CD14-positive monocyte (primary cell): ENCODE measurements at regions not wholly inside any gene's neighbourhood (a gene's known extent, or its start where the extent isn't known, plus 50 kb on each side); places are given as distances from the start of the nearest gene placed in this dataset.

ENCODE experiments used
- DNase-seq, 3 donors: peaks; one replicate each; pipeline ENCODE4 v3.0.0-alpha.2; 2011 to 2022
- H2AFZ ChIP-seq: 2 replicates; pipeline ENCODE4 v1.6.0; 2012; ENCODE audit warnings: mild to moderate bottlenecking, low read depth, low read length, inconsistent platforms; ENCODE audit not compliant: insufficient read depth, poor library complexity, severe bottlenecking
- H3K27ac ChIP-seq, 2 donors: 1 replicate in 1 of 2; 2 replicates in 1 of 2; pipeline ENCODE4 v1.5.1; 2012 to 2013; ENCODE audit warnings: low read length in 2 of 2, control low read depth in 1 of 2, inconsistent platforms in 1 of 2, low read depth in 1 of 2, mild to moderate bottlenecking in 1 of 2
- H3K27me3 ChIP-seq, 2 donors: one replicate each; pipeline versions ENCODE4 v1.6.0 to v1.6.1; 2011 to 2013; ENCODE audit warnings: low read length in 2 of 2; ENCODE audit not compliant: control insufficient read depth in 2 of 2, insufficient read depth in 2 of 2
- H3K36me3 ChIP-seq, 2 donors: replicated peaks in 1 of 2; 1 replicate in 1 of 2; 2 replicates in 1 of 2; pipeline versions ENCODE4 v1.5.1 to v1.6.1; 2012 to 2013; ENCODE audit warnings: low read length in 2 of 2, control low read depth in 1 of 2, inconsistent platforms in 1 of 2, mild to moderate bottlenecking in 1 of 2; ENCODE audit not compliant: insufficient read depth in 2 of 2, control insufficient read depth in 1 of 2
- H3K4me1 ChIP-seq, 2 donors: 1 replicate in 1 of 2; 2 replicates in 1 of 2; pipeline versions ENCODE4 v1.5.1 to v1.6.1; 2012 to 2013; ENCODE audit warnings: low read length in 2 of 2, control low read depth in 1 of 2, inconsistent platforms in 1 of 2, mild to moderate bottlenecking in 1 of 2, moderate library complexity in 1 of 2; ENCODE audit not compliant: insufficient read depth in 2 of 2, control insufficient read depth in 1 of 2
- H3K4me2 ChIP-seq: replicated peaks from 2 replicates; pipeline ENCODE3; 2012; ENCODE audit warnings: low read length, moderate library complexity, mild to moderate bottlenecking; ENCODE audit not compliant: poor library complexity, severe bottlenecking; ENCODE audit errors: extremely low read depth
- H3K4me3 ChIP-seq, 3 experiments: fragments of 200-600 bp in 1 of 3; sonication (generic) in 1 of 3; replicated peaks in 1 of 3; 1 replicate in 2 of 3; 2 replicates in 1 of 3; pipeline ENCODE4 v1.5.1; 2011 to 2013; ENCODE audit warnings: low read length in 3 of 3, mild to moderate bottlenecking in 3 of 3, control low read depth in 2 of 3, low read depth in 2 of 3, inconsistent platforms in 1 of 3, moderate library complexity in 1 of 3
- H3K79me2 ChIP-seq: 2 replicates; pipeline ENCODE4 v1.6.0; 2012; ENCODE audit warnings: mild to moderate bottlenecking, control low read depth, inconsistent platforms, low read length, moderate library complexity; ENCODE audit not compliant: insufficient read depth
- H3K9ac ChIP-seq: 2 replicates; pipeline ENCODE4 v1.6.0; 2017; ENCODE audit warnings: low read length, mild to moderate bottlenecking; ENCODE audit not compliant: insufficient read depth, poor library complexity, severe bottlenecking
- H3K9me3 ChIP-seq, 2 donors: replicated peaks in 1 of 2; 1 replicate in 1 of 2; 2 replicates in 1 of 2; pipeline versions ENCODE4 v1.5.1 to v1.6.1; 2012 to 2013; ENCODE audit warnings: low read length in 2 of 2, control low read depth in 1 of 2; ENCODE audit not compliant: control insufficient read depth in 1 of 2, insufficient read depth in 1 of 2
- H4K20me1 ChIP-seq: 2 replicates; pipeline ENCODE4 v1.6.0; 2012; ENCODE audit warnings: mild to moderate bottlenecking, low read length, control low read depth, moderate library complexity; ENCODE audit not compliant: insufficient read depth
- H3K27ac Mint-ChIP-seq, 7 donors: one replicate each; pipeline ENCODE4 v1.8.0; 2020; ENCODE audit warnings: mild to moderate bottlenecking in 7 of 7, mixed read lengths in 7 of 7, moderate library complexity in 6 of 7, inconsistent platforms in 2 of 7
- H3K27me3 Mint-ChIP-seq, 3 donors: one replicate each; pipeline ENCODE4 v1.8.0; 2021 to 2022; ENCODE audit warnings: low read depth in 3 of 3, mild to moderate bottlenecking in 3 of 3, mixed read lengths in 3 of 3, moderate library complexity in 3 of 3, inconsistent platforms in 1 of 3
- H3K36me3 Mint-ChIP-seq, 2 donors: one replicate each; pipeline ENCODE4 v1.8.0; 2020; ENCODE audit warnings: mixed read lengths in 2 of 2, inconsistent platforms in 1 of 2, mild to moderate bottlenecking in 1 of 2
- H3K4me1 Mint-ChIP-seq: one replicate; pipeline ENCODE4 v1.8.0; 2020; ENCODE audit warnings: mild to moderate bottlenecking, mixed read lengths
- H3K4me3 Mint-ChIP-seq, 2 donors: one replicate each; pipeline ENCODE4 v1.8.0; 2020; ENCODE audit warnings: mild to moderate bottlenecking in 2 of 2, mixed read lengths in 2 of 2, moderate library complexity in 1 of 2
- H3K9me3 Mint-ChIP-seq, 7 donors: one replicate each; pipeline ENCODE4 v1.8.0; 2020 to 2022; ENCODE audit warnings: mixed read lengths in 7 of 7, mild to moderate bottlenecking in 6 of 7, moderate library complexity in 6 of 7, inconsistent platforms in 2 of 7
- CTCF ChIP-seq: fragments of 200-600 bp; IDR thresholded peaks from one replicate; pipeline ENCODE4 v1.8.0; 2022; ENCODE audit warnings: antibody characterized with exemption, mild to moderate bottlenecking
- WGBS: methylation state at CpG from one replicate; pipeline ENCODE4 v1.1.5; 2013; ENCODE audit warnings: missing lambda C conversion rate; ENCODE audit not compliant: insufficient coverage; 5-methylcytosine and 5-hydroxymethylcytosine counted together
- intact Hi-C, 2 donors: fragments of 100-400 bp; cut with micrococcal nuclease; formaldehyde crosslinking; loops; one replicate each; pipeline versions ENCODE4 v1.15.0 to v1.15.1; 2023

- H2AFZ ChIP-seq = no peak overlapping the region
- no peak overlapping the region for H3K4me3 Mint-ChIP-seq
- no peaks in the 10 kb centered on the region for H3K9me3 ChIP-seq
- H3K79me2 ChIP-seq = no peaks in the 10 kb centered on the region
- no peak for TF ChIP-seq CTCF
- no peak for DNase-seq
- WGBS = no CpG with 5 or more reads among the region's 2 CpGs
- no peaks in the 10 kb centered on the region for H3K36me3 Mint-ChIP-seq
- intact Hi-C loops = no loop called here
- no peaks in the 10 kb centered on the region for H3K9me3 Mint-ChIP-seq
- H3K36me3 ChIP-seq = no peaks in the 10 kb centered on the region
- no peak overlapping the region for H3K27ac Mint-ChIP-seq
- no peaks in the 10 kb centered on the region for H3K4me1 ChIP-seq
- H3K27me3 Mint-ChIP-seq = peaks cover 0 to 2% (median 0%) of the 10 kb centered on the region in 3 donors
- H4K20me1 ChIP-seq = no peaks in the 10 kb centered on the region
- peaks cover 3% of the 10 kb centered on the region for H3K4me1 Mint-ChIP-seq
- no peak overlapping the region for H3K9ac ChIP-seq
- no peak overlapping the region for H3K27ac ChIP-seq
- no peak overlapping the region for H3K4me2 ChIP-seq
- H3K4me3 ChIP-seq = no peak overlapping the region
- no peaks in the 10 kb centered on the region for H3K27me3 ChIP-seq
Measured at GRCh38 chr11:111167666-111168065, 77.9 kb upstream of the POU2AF2 start.

- peaks cover 3% of the 10 kb centered on the region for H3K4me1 Mint-ChIP-seq
- Histone ChIP-seq H3K4me2 (no peak overlapping the region), H3K36me3 (no peaks in the 10 kb centered on the region), H3K4me3 (no peak overlapping the region), H2AFZ (no peak overlapping the region), H3K27me3 (no peaks in the 10 kb centered on the region), H3K4me1 (no peaks in the 10 kb centered on the region), H3K27ac (no peak overlapping the region), H4K20me1 (no peaks in the 10 kb centered on the region), H3K9me3 (no peaks in the 10 kb centered on the region), H3K9ac (no peak overlapping the region), H3K79me2 (no peaks in the 10 kb centered on the region)
- H3K4me3 Mint-ChIP-seq = no peak overlapping the region
- H3K36me3 Mint-ChIP-seq = no peaks in the 10 kb centered on the region
- no peak overlapping the region for H3K27ac Mint-ChIP-seq
- WGBS = 0% methylated on average over 1 of the region's 3 CpGs
- intact Hi-C loops = no loop called here
- peaks cover 0 to 2% (median 0%) of the 10 kb centered on the region in 3 donors for H3K27me3 Mint-ChIP-seq
- no peak for TF ChIP-seq CTCF
- no peaks in the 10 kb centered on the region for H3K9me3 Mint-ChIP-seq
- no peak for DNase-seq
Measured at GRCh38 chr11:111166598-111166997, 78.9 kb upstream of the POU2AF2 start.
